Nephron progenitor cell (in vitro differentiated cells): ENCODE measurements at regions not wholly inside any gene's neighbourhood (a gene's known extent, or its start where the extent isn't known, plus 50 kb on each side); places are given as distances from the start of the nearest gene placed in this dataset.
"Not testable (repeated sequence)": the region's sequence is repeated elsewhere in the genome, so short reads cannot be mapped to it uniquely, and the experiment has no call there.

ENCODE experiments used
- DNase-seq: peaks from one replicate; pipeline ENCODE4 v3.0.0; 2021
- H3K27ac Mint-ChIP-seq: 2 replicates; pipeline ENCODE4 v1.8.0; 2021; ENCODE audit warnings: mild to moderate bottlenecking, moderate library complexity, mixed read lengths
- H3K27me3 Mint-ChIP-seq: 2 replicates; pipeline ENCODE4 v1.8.0; 2021; ENCODE audit warnings: mild to moderate bottlenecking, low read depth, mixed read lengths; ENCODE audit not compliant: poor library complexity
- H3K36me3 Mint-ChIP-seq: 2 replicates; pipeline ENCODE4 v1.8.0; 2021; ENCODE audit warnings: low read depth, mixed read lengths
- H3K4me1 Mint-ChIP-seq: 2 replicates; pipeline ENCODE4 v1.8.0; 2021; ENCODE audit warnings: mixed read lengths
- H3K4me3 Mint-ChIP-seq: 2 replicates; pipeline ENCODE4 v1.8.0; 2021; ENCODE audit warnings: mild to moderate bottlenecking, moderate library complexity, mixed read lengths
- H3K9me3 Mint-ChIP-seq: 2 replicates; pipeline ENCODE4 v1.8.0; 2021; ENCODE audit warnings: mild to moderate bottlenecking, moderate library complexity, mixed read lengths

DNA sequence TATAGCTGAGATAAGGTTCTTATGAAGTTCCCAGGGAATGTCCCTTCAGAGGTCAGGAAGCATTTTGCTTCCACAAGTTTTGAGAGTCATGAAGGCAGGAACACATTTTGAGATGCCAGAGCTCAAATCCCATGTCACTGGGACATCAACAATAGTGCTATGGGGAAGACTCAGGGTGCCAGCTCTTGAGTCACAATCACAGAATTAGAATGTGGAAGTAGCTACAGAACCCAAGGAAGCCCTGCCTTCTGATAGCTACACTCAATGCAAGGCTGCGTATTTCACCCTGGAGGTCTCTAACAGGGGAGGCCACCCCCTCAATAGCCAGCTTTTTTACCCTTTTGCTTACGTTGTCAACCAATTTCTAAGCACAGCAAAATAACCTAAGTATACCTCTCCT lies 141.3 kb downstream of the FAM72B start:
- not testable (repeated sequence) for DNase-seq, H3K9me3 Mint-ChIP-seq, H3K4me1 Mint-ChIP-seq, H3K27ac Mint-ChIP-seq, H3K4me3 Mint-ChIP-seq, H3K36me3 Mint-ChIP-seq
- H3K27me3 Mint-ChIP-seq: peaks cover 14% of the 10 kb centered on the region

- not testable (repeated sequence) for H3K36me3 Mint-ChIP-seq, DNase-seq, H3K9me3 Mint-ChIP-seq, H3K4me1 Mint-ChIP-seq, H3K4me3 Mint-ChIP-seq, H3K27ac Mint-ChIP-seq
- peaks cover 53% of the 10 kb centered on the region for H3K27me3 Mint-ChIP-seq
Observed at GRCh38 chr1:121048293-121048752, 135.8 kb downstream of the FAM72B start.

- H3K4me1 Mint-ChIP-seq, H3K4me3 Mint-ChIP-seq, DNase-seq, H3K9me3 Mint-ChIP-seq, H3K27ac Mint-ChIP-seq, H3K36me3 Mint-ChIP-seq: not testable (repeated sequence)
- peaks cover 53% of the 10 kb centered on the region for H3K27me3 Mint-ChIP-seq
Observed at GRCh38 chr1:121048769-121049443, 135.2 kb downstream of the FAM72B start.

GRCh38 chr1:121050097-121050496 lies 134.0 kb downstream of the FAM72B start:
- H3K27me3 Mint-ChIP-seq: peaks cover 57% of the 10 kb centered on the region
- not testable (repeated sequence) for H3K36me3 Mint-ChIP-seq, H3K4me3 Mint-ChIP-seq, DNase-seq, H3K4me1 Mint-ChIP-seq, H3K27ac Mint-ChIP-seq, H3K9me3 Mint-ChIP-seq

GRCh38 chr1:121051161-121051790 lies 132.9 kb downstream of the FAM72B start:
- Mint-ChIP-seq H3K4me3 (peak overlapping the region; percentile 72), H3K27me3 (peaks cover 57% of the 10 kb centered on the region)
- not testable (repeated sequence) for H3K9me3 Mint-ChIP-seq, H3K27ac Mint-ChIP-seq, H3K4me1 Mint-ChIP-seq, H3K36me3 Mint-ChIP-seq
- peak; percentile 16 for DNase-seq

DNA sequence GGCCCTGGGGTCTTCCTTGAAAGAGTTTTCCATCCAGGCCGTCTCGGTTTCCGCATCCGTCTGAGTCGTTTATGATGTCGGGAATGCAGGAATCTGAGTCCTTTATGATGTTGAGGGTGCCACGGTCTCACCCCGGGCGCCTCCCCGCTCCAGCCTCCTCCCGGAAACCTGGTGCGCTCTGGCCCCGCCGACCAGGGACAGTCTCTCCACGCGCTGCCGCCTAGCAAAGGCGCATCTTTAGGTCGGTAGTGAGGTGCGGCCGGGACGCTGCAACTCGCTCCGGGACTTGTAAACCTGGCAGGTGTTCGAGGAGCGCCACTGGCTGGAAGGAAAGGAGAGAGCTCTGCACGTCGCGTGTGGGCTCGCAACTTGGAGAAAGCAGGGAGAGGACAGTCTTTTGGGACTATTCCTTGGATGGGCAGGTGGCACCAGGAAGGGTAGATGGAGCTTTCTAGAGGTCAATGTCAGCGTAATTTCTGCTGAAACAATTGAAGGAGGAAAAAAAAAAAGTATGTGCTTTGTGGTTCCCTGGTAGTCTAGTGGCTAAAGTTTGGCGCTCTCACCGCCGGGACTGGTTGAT lies 132.0 kb downstream of the FAM72B start:
- H3K4me3 Mint-ChIP-seq: peak overlapping the region; percentile 67
- not testable (repeated sequence) for H3K4me1 Mint-ChIP-seq, H3K36me3 Mint-ChIP-seq, H3K27ac Mint-ChIP-seq, H3K9me3 Mint-ChIP-seq
- DNase-seq: peak; percentile 27
- H3K27me3 Mint-ChIP-seq: peaks cover 55% of the 10 kb centered on the region

DNA sequence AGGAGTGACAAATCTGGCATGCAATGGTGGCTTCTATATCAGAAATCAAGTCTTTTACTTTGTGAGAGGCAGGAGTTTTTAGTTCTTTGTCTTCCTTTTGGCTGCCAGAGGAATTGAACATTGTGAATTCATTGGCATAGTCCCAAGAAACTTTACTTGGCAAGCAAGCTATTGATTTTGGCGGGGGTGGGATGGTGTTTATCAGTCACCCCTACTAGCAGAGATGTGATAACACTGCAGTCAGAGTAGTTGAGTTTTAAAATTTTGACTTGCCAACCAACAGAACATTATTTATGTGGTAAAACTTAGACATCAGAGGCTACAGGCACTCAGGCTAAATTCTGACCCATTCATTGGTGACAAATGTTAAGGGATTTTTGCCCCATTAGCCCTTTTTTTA lies 129.2 kb downstream of the FAM72B start:
- not testable (repeated sequence) for H3K27ac Mint-ChIP-seq, H3K4me1 Mint-ChIP-seq, DNase-seq, H3K36me3 Mint-ChIP-seq, H3K4me3 Mint-ChIP-seq, H3K9me3 Mint-ChIP-seq
- H3K27me3 Mint-ChIP-seq: peaks cover 41% of the 10 kb centered on the region

DNA sequence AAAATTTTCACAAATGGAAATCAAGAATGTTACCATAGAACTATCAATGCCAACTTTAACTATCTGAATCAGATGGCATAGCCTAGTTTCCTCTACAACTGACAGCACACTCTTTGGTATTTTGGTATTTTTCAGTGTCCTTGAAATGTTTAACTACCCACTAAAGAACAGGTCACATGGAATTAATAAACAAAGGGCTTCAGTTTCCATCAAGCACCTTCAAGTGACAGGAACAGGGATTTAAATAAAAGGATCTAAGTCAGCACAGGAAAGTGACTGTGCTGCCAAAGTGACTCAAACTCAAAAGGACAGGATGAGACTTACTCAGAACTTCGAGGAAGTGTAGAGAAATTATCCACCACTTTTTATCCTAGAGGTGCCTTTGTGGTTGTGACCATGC lies 117.2 kb downstream of the FAM72B start:
- DNase-seq, H3K4me3 Mint-ChIP-seq, H3K4me1 Mint-ChIP-seq, H3K9me3 Mint-ChIP-seq, H3K27ac Mint-ChIP-seq, H3K27me3 Mint-ChIP-seq, H3K36me3 Mint-ChIP-seq: not testable (repeated sequence)

DNA sequence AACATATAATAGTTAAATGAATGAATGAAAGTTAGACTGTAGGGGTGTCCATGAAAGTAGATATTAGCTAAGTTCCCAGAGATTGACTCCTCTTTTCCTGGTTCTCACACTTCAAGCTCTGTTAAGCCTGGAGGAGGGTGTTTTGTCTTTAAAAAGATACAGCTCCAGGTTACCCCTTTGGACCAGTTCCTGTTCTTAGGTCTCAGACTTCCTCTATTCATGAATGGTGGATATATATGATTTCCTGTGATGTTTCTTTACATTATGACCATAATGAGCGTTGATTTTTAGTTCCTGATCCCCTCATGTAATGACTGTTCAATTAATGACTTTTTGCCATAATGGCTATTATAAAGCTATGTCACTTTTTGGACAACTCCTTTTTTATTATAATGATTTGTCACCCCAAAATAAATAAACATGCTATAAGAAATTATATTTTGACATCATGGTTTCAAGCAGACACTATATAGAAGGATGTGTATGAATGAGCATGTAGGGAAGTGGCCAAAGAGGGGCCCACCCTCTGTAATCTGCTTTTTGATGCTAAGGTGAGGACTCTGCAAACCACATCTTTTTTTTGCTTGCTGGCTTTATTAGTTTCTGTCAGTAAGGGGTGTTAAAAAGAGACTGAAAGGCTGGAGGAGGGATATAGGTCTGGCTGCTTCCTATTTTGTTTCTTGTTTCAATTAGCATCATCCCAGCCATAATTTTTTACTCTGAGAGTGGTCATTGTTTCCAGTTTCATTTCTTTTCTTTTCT lies 115.2 kb downstream of the FAM72B start:
- not testable (repeated sequence) for H3K27ac Mint-ChIP-seq, H3K9me3 Mint-ChIP-seq, H3K36me3 Mint-ChIP-seq, H3K4me1 Mint-ChIP-seq, H3K4me3 Mint-ChIP-seq, H3K27me3 Mint-ChIP-seq, DNase-seq

DNA sequence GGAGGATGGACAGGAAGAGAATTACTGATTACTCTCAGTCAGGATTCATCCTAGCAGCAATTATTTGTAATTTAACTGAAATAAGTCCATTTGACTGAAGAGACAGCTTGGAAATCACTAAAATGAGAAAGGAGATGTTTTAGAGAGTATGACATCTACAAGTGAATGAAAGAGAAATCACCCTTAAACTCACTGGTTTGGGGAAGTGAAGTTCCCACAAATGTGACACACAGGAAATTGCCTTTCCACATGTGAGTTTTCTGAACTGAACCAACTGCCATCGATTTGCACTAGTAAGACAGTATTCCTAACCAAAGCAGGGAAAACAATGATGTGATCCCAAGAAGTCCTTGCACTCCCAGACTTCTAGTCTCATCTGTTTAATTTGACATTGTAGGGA lies 110.3 kb downstream of the FAM72B start:
- not testable (repeated sequence) for H3K27ac Mint-ChIP-seq, H3K9me3 Mint-ChIP-seq, H3K4me1 Mint-ChIP-seq, H3K4me3 Mint-ChIP-seq, H3K27me3 Mint-ChIP-seq, H3K36me3 Mint-ChIP-seq, DNase-seq

GRCh38 chr1:121075254-121075805 lies 108.8 kb downstream of the FAM72B start:
- not testable (repeated sequence) for DNase-seq, H3K27me3 Mint-ChIP-seq, H3K4me1 Mint-ChIP-seq, H3K27ac Mint-ChIP-seq, H3K36me3 Mint-ChIP-seq, H3K9me3 Mint-ChIP-seq, H3K4me3 Mint-ChIP-seq

DNA sequence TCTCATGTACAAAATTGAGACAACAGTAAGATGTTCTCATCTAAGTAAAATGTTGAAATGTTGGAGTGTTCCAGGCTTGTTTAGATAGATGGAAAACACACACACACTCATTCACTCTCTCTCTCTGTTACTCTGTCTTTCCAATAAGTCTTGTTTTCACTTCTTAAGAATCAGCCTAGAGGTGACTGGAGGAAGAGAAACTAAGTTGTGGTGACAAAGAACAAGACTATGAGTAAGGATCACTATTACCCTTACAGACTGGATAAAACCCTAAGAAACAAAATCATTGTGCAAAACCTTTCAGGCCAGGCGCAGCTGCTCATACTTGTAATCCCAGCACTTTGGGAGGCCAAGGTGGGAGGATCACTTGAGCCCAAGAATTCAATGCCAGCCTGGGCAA lies 107.5 kb downstream of the FAM72B start:
- peaks cover 14% of the 10 kb centered on the region for H3K4me1 Mint-ChIP-seq
- H3K4me3 Mint-ChIP-seq, H3K27me3 Mint-ChIP-seq, H3K36me3 Mint-ChIP-seq, H3K9me3 Mint-ChIP-seq, DNase-seq, H3K27ac Mint-ChIP-seq: not testable (repeated sequence)

DNA sequence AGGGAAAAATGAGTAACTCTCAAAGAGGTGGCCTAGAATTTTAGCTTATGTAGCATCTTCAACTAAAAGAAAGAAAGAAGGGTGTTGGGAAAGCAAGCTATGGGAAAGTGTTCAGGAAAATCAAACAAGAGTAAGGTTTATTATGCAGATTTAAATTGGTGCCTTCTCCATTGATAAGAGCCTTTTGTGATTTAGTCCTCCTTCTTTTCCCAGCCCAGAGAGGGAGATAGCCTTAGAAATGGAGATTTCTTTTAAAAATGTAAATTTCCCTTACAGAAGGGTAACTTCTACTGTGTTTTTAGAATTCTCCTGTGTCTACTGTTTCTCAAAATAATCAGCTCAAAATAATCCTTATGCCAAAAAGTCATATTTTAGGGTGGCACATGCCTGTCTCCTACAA lies 104.5 kb downstream of the FAM72B start:
- not testable (repeated sequence) for H3K27me3 Mint-ChIP-seq, DNase-seq, H3K36me3 Mint-ChIP-seq, H3K9me3 Mint-ChIP-seq, H3K27ac Mint-ChIP-seq, H3K4me3 Mint-ChIP-seq
- H3K4me1 Mint-ChIP-seq: peaks cover 15% of the 10 kb centered on the region

- H3K4me1 Mint-ChIP-seq: peaks cover 15% of the 10 kb centered on the region
- H3K9me3 Mint-ChIP-seq, H3K27me3 Mint-ChIP-seq, DNase-seq, H3K36me3 Mint-ChIP-seq, H3K27ac Mint-ChIP-seq, H3K4me3 Mint-ChIP-seq: not testable (repeated sequence)
Observed at GRCh38 chr1:121080197-121080903, 103.8 kb downstream of the FAM72B start.
